Upper lobe of left lung (tissue), 6 donors: ENCODE measurements at regions not wholly inside any gene's neighbourhood (a gene's known extent, or its start where the extent isn't known, plus 50 kb on each side); places are given as distances from the start of the nearest gene placed in this dataset.

Experiments
- ATAC-seq, 2 donors: fragments of 200-7000 bp; cut with Tn5 transposase; one replicate each; pipeline ENCODE4 v1.9.1; 2022; ENCODE audit warnings: mild to moderate bottlenecking in 2 of 2, moderate library complexity in 2 of 2; ENCODE audit not compliant: low FRiP score in 2 of 2
- DNase-seq, 2 donors: peaks; one replicate each; pipeline ENCODE4 v3.0.0-alpha.2; 2019 to 2020
- H3K27ac ChIP-seq, 4 donors: fragments of 200-600 bp; sonication (generic); one replicate each; pipeline ENCODE4 v1.5.1; 2016 to 2019
- H3K27me3 ChIP-seq, 4 donors: fragments of 200-600 bp; sonication (generic); one replicate each; pipeline ENCODE4 v1.5.1; 2017 to 2019
- H3K36me3 ChIP-seq, 4 donors: fragments of 200-600 bp; sonication (generic); one replicate each; pipeline ENCODE4 v1.5.1; 2016 to 2019
- H3K4me1 ChIP-seq, 4 donors: fragments of 200-600 bp; sonication (generic); one replicate each; pipeline ENCODE4 v1.5.1; 2018 to 2019
- H3K4me3 ChIP-seq, 4 donors: fragments of 200-600 bp; sonication (generic); one replicate each; pipeline ENCODE4 v1.5.1; 2017 to 2019; ENCODE audit warnings: mild to moderate bottlenecking in 2 of 4, moderate library complexity in 1 of 4
- H3K9me3 ChIP-seq, 4 donors: fragments of 200-600 bp; sonication (generic); one replicate each; pipeline ENCODE4 v1.5.1; 2018 to 2019
- EP300 ChIP-seq, 4 donors: sonication (generic); formaldehyde crosslinking; IDR thresholded peaks; one replicate each; pipeline ENCODE4 v1.5.1; 2017; ENCODE audit warnings: antibody characterized with exemption in 4 of 4, control low read depth in 2 of 4
- POLR2A ChIP-seq, 4 donors: fragments of 450-650 bp; IDR thresholded peaks; one replicate each; pipeline ENCODE4 v1.5.1; 2016 to 2017; ENCODE audit warnings: antibody characterized with exemption in 4 of 4, mild to moderate bottlenecking in 2 of 4
- POLR2AphosphoS5 ChIP-seq, 2 donors: sonication (generic); formaldehyde crosslinking; IDR thresholded peaks; one replicate each; pipeline ENCODE4 v1.5.1; 2017; ENCODE audit warnings: antibody characterized with exemption in 2 of 2
- WGBS, 2 donors: methylation state at CpG; one replicate each; pipeline ENCODE4 v1.1.5; 2017 to 2018; 5-methylcytosine and 5-hydroxymethylcytosine counted together
- TF ChIP-seq, protein P1 (sequence below), 6 experiments: fragments of 450-650 bp in 4 of 6; fragments of 200-600 bp in 2 of 6; sonication (generic) in 2 of 6; IDR thresholded peaks; one replicate each; pipeline ENCODE4 v1.5.1; 2016 to 2019; ENCODE audit warnings: antibody characterized with exemption in 6 of 6
- donor health status: DM: no; HTN: no; CAD: no; lungs with moderate emphysema.
- donor health status: DM: no; HTN: yes; CAD: no; lungs with severe emphysema.

GRCh38 chr9:22857316-22857715, 410.7 kb downstream of the DMRTA1 start:
- H3K4me1 ChIP-seq = no peaks in the 10 kb centered on the region
- WGBS, 2 donors = 75 to 83% methylated on average over 1 of the region's 1 CpG
- H3K9me3 ChIP-seq = no peaks in the 10 kb centered on the region
- no peak overlapping the region for H3K27ac ChIP-seq
- TF ChIP-seq POLR2A (IDR thresholded peaks at IDR 0.05) = no peak
- TF ChIP-seq EP300 (IDR thresholded peaks at IDR 0.05) = no peak
- TF ChIP-seq, protein P1, sequence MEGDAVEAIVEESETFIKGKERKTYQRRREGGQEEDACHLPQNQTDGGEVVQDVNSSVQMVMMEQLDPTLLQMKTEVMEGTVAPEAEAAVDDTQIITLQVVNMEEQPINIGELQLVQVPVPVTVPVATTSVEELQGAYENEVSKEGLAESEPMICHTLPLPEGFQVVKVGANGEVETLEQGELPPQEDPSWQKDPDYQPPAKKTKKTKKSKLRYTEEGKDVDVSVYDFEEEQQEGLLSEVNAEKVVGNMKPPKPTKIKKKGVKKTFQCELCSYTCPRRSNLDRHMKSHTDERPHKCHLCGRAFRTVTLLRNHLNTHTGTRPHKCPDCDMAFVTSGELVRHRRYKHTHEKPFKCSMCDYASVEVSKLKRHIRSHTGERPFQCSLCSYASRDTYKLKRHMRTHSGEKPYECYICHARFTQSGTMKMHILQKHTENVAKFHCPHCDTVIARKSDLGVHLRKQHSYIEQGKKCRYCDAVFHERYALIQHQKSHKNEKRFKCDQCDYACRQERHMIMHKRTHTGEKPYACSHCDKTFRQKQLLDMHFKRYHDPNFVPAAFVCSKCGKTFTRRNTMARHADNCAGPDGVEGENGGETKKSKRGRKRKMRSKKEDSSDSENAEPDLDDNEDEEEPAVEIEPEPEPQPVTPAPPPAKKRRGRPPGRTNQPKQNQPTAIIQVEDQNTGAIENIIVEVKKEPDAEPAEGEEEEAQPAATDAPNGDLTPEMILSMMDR (IDR thresholded peaks at IDR 0.05) = no peak
- H3K27me3 ChIP-seq = no peaks in the 10 kb centered on the region
- DNase-seq (no peak), ATAC-seq (no peak)
- H3K4me3 ChIP-seq = no peak overlapping the region
- H3K36me3 ChIP-seq = no peaks in the 10 kb centered on the region

GRCh38 chr9:22863106-22863505, 416.5 kb downstream of the DMRTA1 start:
- H3K36me3 ChIP-seq = no peaks in the 10 kb centered on the region
- ATAC-seq (peak in 1 of 2 donors; percentile 51), DNase-seq (peak in 1 of 2 donors; percentile 71)
- no peaks in the 10 kb centered on the region for H3K4me1 ChIP-seq
- H3K4me3 ChIP-seq = no peak overlapping the region
- WGBS, 2 donors = 89 to 96% methylated on average over 7 to 14 of the region's 25 CpGs
- H3K27ac ChIP-seq = no peak overlapping the region
- H3K9me3 ChIP-seq = peaks cover 0 to 7% (median 0%) of the 10 kb centered on the region in 4 donors
- TF ChIP-seq EP300 (IDR thresholded peaks at IDR 0.05) = no peak
- TF ChIP-seq, protein P1 (IDR thresholded peaks at IDR 0.05) = no peak
- no peak for TF ChIP-seq POLR2AphosphoS5 (IDR thresholded peaks at IDR 0.05)
- no peak for TF ChIP-seq POLR2A (IDR thresholded peaks at IDR 0.05)
- H3K27me3 ChIP-seq = no peaks in the 10 kb centered on the region

DNA sequence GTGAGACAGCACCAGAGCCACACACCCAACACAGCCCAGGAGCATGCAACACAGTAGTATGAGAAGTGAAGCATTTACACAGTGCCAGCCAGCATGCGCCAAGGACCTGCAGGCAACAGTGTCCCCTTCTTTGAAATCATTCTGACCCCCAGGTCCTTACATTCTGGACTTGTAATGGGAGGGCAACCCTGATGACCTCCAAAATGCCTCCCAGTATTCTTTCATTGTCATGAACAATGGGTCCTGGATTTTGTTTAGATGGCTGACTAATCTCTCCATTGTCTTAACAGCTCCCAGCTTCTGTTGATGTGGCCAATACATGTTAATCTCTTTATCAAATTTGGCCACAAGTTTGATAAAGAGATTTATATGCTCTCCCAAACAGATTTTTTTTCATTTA, 417.1 kb downstream of the DMRTA1 start:
- TF ChIP-seq, protein P1 (IDR thresholded peaks at IDR 0.05) = no peak
- no peak for TF ChIP-seq POLR2A (IDR thresholded peaks at IDR 0.05)
- no peak for TF ChIP-seq EP300 (IDR thresholded peaks at IDR 0.05)
- TF ChIP-seq POLR2AphosphoS5 (IDR thresholded peaks at IDR 0.05) = no peak
- no peaks in the 10 kb centered on the region for H3K27me3 ChIP-seq
- ATAC-seq (peak in 1 of 2 donors; percentile 40), DNase-seq (no peak)
- WGBS, 2 donors = 85% methylated on average over 1 of the region's 1 CpG; no CpG with 5 or more reads in 1 of the 2 donors
- no peak overlapping the region for H3K4me3 ChIP-seq
- no peaks in the 10 kb centered on the region for H3K36me3 ChIP-seq
- H3K4me1 ChIP-seq = no peaks in the 10 kb centered on the region
- peaks cover 0 to 7% (median 0%) of the 10 kb centered on the region in 4 donors for H3K9me3 ChIP-seq
- H3K27ac ChIP-seq = no peak overlapping the region

DNA sequence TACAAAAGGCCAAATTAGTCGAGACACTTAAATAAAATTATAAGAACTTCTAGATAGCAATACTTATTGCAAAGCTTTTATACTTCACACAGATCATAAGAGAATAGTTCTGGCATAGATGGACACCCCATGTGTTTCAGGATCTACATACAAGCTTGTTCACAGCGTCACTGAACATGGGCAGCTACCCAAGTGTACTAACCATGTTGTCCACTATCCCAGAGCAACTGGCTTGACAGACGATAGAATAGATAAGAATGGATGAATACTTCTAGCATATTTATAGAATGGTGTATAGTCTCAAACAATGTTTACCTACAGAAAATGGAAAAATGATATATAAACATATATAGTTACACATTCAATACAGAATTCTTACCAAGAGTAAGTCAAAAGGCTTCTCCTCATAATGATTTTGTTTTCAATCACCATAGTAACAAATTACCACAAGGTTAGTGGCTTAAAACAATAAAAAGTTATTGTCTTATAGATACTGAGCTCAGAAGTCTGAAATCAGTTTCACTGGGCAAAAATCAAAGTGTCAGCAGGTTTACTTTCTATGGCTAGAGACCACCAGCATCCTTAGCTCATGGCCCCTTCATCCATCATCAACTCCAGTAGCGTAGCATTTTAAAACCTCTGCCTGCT, 446.7 kb downstream of the DMRTA1 start:
- TF ChIP-seq EP300 (IDR thresholded peaks at IDR 0.05) (no peak), POLR2A (IDR thresholded peaks at IDR 0.05) (no peak), POLR2AphosphoS5 (IDR thresholded peaks at IDR 0.05) (no peak)
- TF ChIP-seq, protein P1 (IDR thresholded peaks at IDR 0.05) = no peak

GRCh38 chr9:22898591-22898990, 452.0 kb downstream of the DMRTA1 start:
- no peaks in the 10 kb centered on the region for H3K9me3 ChIP-seq
- H3K4me1 ChIP-seq = no peaks in the 10 kb centered on the region
- WGBS, 2 donors = 52 to 58% methylated on average over 4 of the region's 4 CpGs
- no peaks in the 10 kb centered on the region for H3K27me3 ChIP-seq
- no peak overlapping the region for H3K27ac ChIP-seq
- H3K4me3 ChIP-seq = no peak overlapping the region
- ATAC-seq (no peak), DNase-seq (no peak)
- TF ChIP-seq POLR2A (IDR thresholded peaks at IDR 0.05) (no peak), POLR2AphosphoS5 (IDR thresholded peaks at IDR 0.05) (no peak), EP300 (IDR thresholded peaks at IDR 0.05) (no peak)
- TF ChIP-seq, protein P1 (IDR thresholded peaks at IDR 0.05) = no peak
- no peaks in the 10 kb centered on the region for H3K36me3 ChIP-seq

More for the DNA sequence above, 446.7 kb downstream of the DMRTA1 start:
- no peak for ATAC-seq
- Histone ChIP-seq H3K36me3 (no peaks in the 10 kb centered on the region), H3K9me3 (no peaks in the 10 kb centered on the region), H3K4me1 (no peaks in the 10 kb centered on the region), H3K27me3 (no peaks in the 10 kb centered on the region), H3K27ac (no peak overlapping the region), H3K4me3 (no peak overlapping the region)
- whole genome bisulfite sequencing, 2 donors = 81 to 82% methylated on average over 4 of the region's 4 CpGs
- DNase-seq = no peak
